Neural progenitor cell (in vitro differentiated cells): ENCODE measurements at regions not wholly inside any gene's neighbourhood (a gene's known extent, or its start where the extent isn't known, plus 50 kb on each side); places are given as distances from the start of the nearest gene placed in this dataset.
A peak's percentile ranks its signal among the peaks of the same experiment; 100 is the strongest.

Source experiments
- DNase-seq: peaks from one replicate; pipeline ENCODE4 v3.0.0-alpha.2; 2016; ENCODE audit warnings: low spot score
- H2AFZ ChIP-seq: fragments of 200-600 bp; sonication (generic); replicated peaks from 2 replicates; pipeline ENCODE4 v1.6.1; 2016; ENCODE audit warnings: antibody characterized with exemption
- H3F3A ChIP-seq: fragments of 200-600 bp; sonication (generic); 2 replicates; pipeline ENCODE4 v1.6.1; 2016; ENCODE audit warnings: antibody characterized with exemption, low read depth
- H3K27ac ChIP-seq: fragments of 200-600 bp; sonication (generic); 2 replicates; pipeline ENCODE4 v1.5.1; 2016; ENCODE audit warnings: mild to moderate bottlenecking
- H3K27me3 ChIP-seq: fragments of 200-600 bp; sonication (generic); 2 replicates; pipeline ENCODE4 v1.6.1; 2016; ENCODE audit warnings: mild to moderate bottlenecking, moderate library complexity
- H3K36me3 ChIP-seq: fragments of 200-600 bp; sonication (generic); 2 replicates; pipeline ENCODE4 v1.5.1; 2016
- H3K4me1 ChIP-seq: fragments of 200-600 bp; sonication (generic); 2 replicates; pipeline ENCODE4 v1.6.1; 2016; ENCODE audit warnings: mixed run types
- H3K4me2 ChIP-seq: fragments of 200-600 bp; sonication (generic); 2 replicates; pipeline ENCODE4 v1.6.1; 2016
- H3K4me3 ChIP-seq: fragments of 200-600 bp; sonication (generic); 2 replicates; pipeline ENCODE4 v1.5.1; 2016
- H3K79me2 ChIP-seq: fragments of 200-600 bp; sonication (generic); 2 replicates; pipeline ENCODE4 v1.6.1; 2016; ENCODE audit warnings: low read depth
- H3K9ac ChIP-seq: fragments of 200-600 bp; sonication (generic); 2 replicates; pipeline ENCODE4 v1.6.1; 2016
- H3K9me3 ChIP-seq: fragments of 200-600 bp; sonication (generic); 2 replicates; pipeline ENCODE4 v1.5.1; 2016; ENCODE audit warnings: low read depth
- H4K20me1 ChIP-seq: fragments of 200-600 bp; sonication (generic); 2 replicates; pipeline ENCODE4 v1.6.1; 2016; ENCODE audit warnings: low read depth
- H3K27ac Mint-ChIP-seq: 3 replicates; pipeline ENCODE4 v1.8.0; 2021; ENCODE audit warnings: mixed read lengths
- H3K27me3 Mint-ChIP-seq: 2 replicates; pipeline ENCODE4 v1.8.0; 2022; ENCODE audit warnings: low read depth, mild to moderate bottlenecking, inconsistent platforms, moderate library complexity, mixed read lengths; ENCODE audit not compliant: insufficient read depth
- H3K36me3 Mint-ChIP-seq: 3 replicates; pipeline ENCODE4 v1.8.0; 2021; ENCODE audit warnings: mixed read lengths
- H3K4me1 Mint-ChIP-seq: 3 replicates; pipeline ENCODE4 v1.8.0; 2021; ENCODE audit warnings: mixed read lengths
- H3K4me3 Mint-ChIP-seq: 3 replicates; pipeline ENCODE4 v1.8.0; 2021; ENCODE audit warnings: mild to moderate bottlenecking, moderate library complexity, mixed read lengths
- H3K9me3 Mint-ChIP-seq: 3 replicates; pipeline ENCODE4 v1.8.0; 2020; ENCODE audit warnings: mixed read lengths
- EZH2 ChIP-seq: fragments of 200-600 bp; sonication (generic); IDR thresholded peaks from 2 replicates; pipeline ENCODE4 v1.6.1; 2017; ENCODE audit warnings: antibody characterized with exemption, mild to moderate bottlenecking, moderate library complexity
- EZH2phosphoT487 ChIP-seq: fragments of 200-600 bp; sonication (generic); IDR thresholded peaks from 2 replicates; pipeline ENCODE4 v1.6.1; 2017; ENCODE audit warnings: antibody characterized with exemption
- TF ChIP-seq, protein P1 (sequence below): fragments of 200-600 bp; sonication (generic); IDR thresholded peaks from 2 replicates; pipeline ENCODE4 v1.5.1; 2017; ENCODE audit warnings: antibody characterized with exemption, mild to moderate bottlenecking

DNA sequence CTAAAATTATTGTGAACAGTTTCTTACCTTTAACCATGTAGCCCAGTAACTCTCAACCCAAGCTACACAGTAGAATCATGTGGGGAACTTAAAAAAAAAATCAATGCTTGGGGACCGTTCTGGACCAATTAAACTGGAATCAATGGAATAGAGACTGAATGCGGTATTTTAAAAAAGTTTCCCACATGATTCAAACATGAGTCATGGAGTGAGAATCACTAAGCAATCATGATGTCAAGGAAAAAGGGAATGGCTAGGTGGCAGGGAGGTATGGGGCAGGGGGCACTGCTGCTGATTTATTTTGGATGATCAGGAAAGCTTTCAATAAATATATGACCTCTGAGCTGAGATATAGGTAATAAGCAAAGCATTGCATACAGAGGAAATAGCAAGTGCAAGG, 250.5 kb upstream of the RORA start:
- no peak overlapping the region for H2AFZ ChIP-seq
- H3K27me3 ChIP-seq, result no peaks in the 10 kb centered on the region
- no peak overlapping the region for H3K9ac ChIP-seq
- no peaks in the 10 kb centered on the region for H3K9me3 ChIP-seq
- H3K36me3 Mint-ChIP-seq, result no peaks in the 10 kb centered on the region
- H3K27ac Mint-ChIP-seq, result no peak overlapping the region
- H3F3A ChIP-seq, result no peaks in the 10 kb centered on the region
- H4K20me1 ChIP-seq, result no peaks in the 10 kb centered on the region
- H3K4me3 ChIP-seq, result no peak overlapping the region
- H3K79me2 ChIP-seq, result no peaks in the 10 kb centered on the region
- DNase-seq, result no peak
- no peak for TF ChIP-seq EZH2
- H3K9me3 Mint-ChIP-seq, result no peaks in the 10 kb centered on the region
- no peaks in the 10 kb centered on the region for H3K36me3 ChIP-seq
- H3K4me1 Mint-ChIP-seq, result peaks cover 7% of the 10 kb centered on the region
- H3K4me3 Mint-ChIP-seq, result peak overlapping the region; percentile 22
- H3K27me3 Mint-ChIP-seq, result peaks cover 2% of the 10 kb centered on the region
- H3K4me1 ChIP-seq, result no peaks in the 10 kb centered on the region
- H3K4me2 ChIP-seq, result no peak overlapping the region
- H3K27ac ChIP-seq, result no peak overlapping the region

DNA sequence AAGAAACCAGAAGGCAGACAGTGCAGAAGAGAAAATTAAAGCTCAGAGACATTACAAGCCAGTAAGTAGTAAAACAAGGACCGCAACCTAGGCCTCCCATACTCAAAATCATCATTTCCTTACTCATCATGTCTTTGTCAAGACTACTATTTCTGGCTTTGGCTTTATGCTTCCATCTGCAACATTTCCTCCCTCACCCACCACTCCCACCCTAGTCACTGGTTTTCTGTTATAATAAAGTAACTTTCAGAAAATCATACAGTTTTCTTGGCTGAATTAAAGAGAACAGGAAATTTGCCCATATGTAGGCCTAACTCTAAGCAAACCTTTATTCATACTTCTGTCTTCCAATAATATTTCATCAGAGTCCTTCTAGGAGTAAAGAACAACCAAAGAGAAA, 247.6 kb upstream of the RORA start:
- no peaks in the 10 kb centered on the region for H4K20me1 ChIP-seq
- H3K4me1 ChIP-seq, result no peaks in the 10 kb centered on the region
- no peaks in the 10 kb centered on the region for H3K9me3 Mint-ChIP-seq
- no peak overlapping the region for H3K27ac ChIP-seq
- peaks cover 2% of the 10 kb centered on the region for H3K27me3 Mint-ChIP-seq
- H3K36me3 Mint-ChIP-seq, result no peaks in the 10 kb centered on the region
- H3K27me3 ChIP-seq, result no peaks in the 10 kb centered on the region
- H3K4me3 Mint-ChIP-seq, result no peak overlapping the region
- H3K4me3 ChIP-seq, result no peak overlapping the region
- H3K4me2 ChIP-seq, result no peak overlapping the region
- H3K36me3 ChIP-seq, result no peaks in the 10 kb centered on the region
- no peak for DNase-seq
- H3K9me3 ChIP-seq, result no peaks in the 10 kb centered on the region
- no peaks in the 10 kb centered on the region for H3F3A ChIP-seq
- no peaks in the 10 kb centered on the region for H3K79me2 ChIP-seq
- H3K4me1 Mint-ChIP-seq, result peaks cover 7% of the 10 kb centered on the region
- H3K9ac ChIP-seq, result no peak overlapping the region
- no peak overlapping the region for H3K27ac Mint-ChIP-seq
- no peak for TF ChIP-seq EZH2phosphoT487
- TF ChIP-seq, protein P1, sequence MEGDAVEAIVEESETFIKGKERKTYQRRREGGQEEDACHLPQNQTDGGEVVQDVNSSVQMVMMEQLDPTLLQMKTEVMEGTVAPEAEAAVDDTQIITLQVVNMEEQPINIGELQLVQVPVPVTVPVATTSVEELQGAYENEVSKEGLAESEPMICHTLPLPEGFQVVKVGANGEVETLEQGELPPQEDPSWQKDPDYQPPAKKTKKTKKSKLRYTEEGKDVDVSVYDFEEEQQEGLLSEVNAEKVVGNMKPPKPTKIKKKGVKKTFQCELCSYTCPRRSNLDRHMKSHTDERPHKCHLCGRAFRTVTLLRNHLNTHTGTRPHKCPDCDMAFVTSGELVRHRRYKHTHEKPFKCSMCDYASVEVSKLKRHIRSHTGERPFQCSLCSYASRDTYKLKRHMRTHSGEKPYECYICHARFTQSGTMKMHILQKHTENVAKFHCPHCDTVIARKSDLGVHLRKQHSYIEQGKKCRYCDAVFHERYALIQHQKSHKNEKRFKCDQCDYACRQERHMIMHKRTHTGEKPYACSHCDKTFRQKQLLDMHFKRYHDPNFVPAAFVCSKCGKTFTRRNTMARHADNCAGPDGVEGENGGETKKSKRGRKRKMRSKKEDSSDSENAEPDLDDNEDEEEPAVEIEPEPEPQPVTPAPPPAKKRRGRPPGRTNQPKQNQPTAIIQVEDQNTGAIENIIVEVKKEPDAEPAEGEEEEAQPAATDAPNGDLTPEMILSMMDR, result no peak
- no peak for TF ChIP-seq EZH2
- no peak overlapping the region for H2AFZ ChIP-seq

DNA sequence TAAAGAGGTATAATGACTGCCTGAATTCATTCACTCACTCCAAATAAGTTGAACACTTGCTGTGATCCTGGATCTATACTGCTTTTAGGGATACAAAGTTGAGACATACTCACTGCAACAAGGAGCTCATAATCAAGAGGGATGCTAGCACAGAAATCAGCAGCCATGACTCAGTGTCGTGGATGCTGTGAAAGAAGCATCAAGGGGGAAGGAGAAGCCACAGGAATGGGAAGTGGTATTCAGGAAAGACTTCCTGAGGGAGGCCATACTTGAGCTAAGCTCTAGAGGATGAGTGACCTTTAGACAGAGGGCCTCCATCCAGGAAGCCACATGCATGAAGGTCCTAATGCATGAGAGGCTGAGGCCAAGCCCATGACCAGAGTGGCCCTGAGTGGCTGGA, 245.7 kb upstream of the RORA start:
- Histone ChIP-seq H3K4me1 (no peaks in the 10 kb centered on the region), H2AFZ (no peak overlapping the region), H3F3A (no peaks in the 10 kb centered on the region), H3K27me3 (no peaks in the 10 kb centered on the region), H3K9me3 (no peaks in the 10 kb centered on the region), H3K36me3 (no peaks in the 10 kb centered on the region), H3K4me3 (no peak overlapping the region), H3K9ac (no peak overlapping the region), H3K27ac (no peak overlapping the region), H3K4me2 (no peak overlapping the region), H4K20me1 (no peaks in the 10 kb centered on the region), H3K79me2 (no peaks in the 10 kb centered on the region)
- H3K36me3 Mint-ChIP-seq, result no peaks in the 10 kb centered on the region
- H3K27me3 Mint-ChIP-seq, result peaks cover 2% of the 10 kb centered on the region
- H3K9me3 Mint-ChIP-seq, result no peaks in the 10 kb centered on the region
- H3K27ac Mint-ChIP-seq, result no peak overlapping the region
- no peak for DNase-seq
- no peaks in the 10 kb centered on the region for H3K4me1 Mint-ChIP-seq
- TF ChIP-seq EZH2, result no peak
- no peak for TF ChIP-seq EZH2phosphoT487
- TF ChIP-seq, protein P1, result no peak
- H3K4me3 Mint-ChIP-seq, result no peak overlapping the region

DNA sequence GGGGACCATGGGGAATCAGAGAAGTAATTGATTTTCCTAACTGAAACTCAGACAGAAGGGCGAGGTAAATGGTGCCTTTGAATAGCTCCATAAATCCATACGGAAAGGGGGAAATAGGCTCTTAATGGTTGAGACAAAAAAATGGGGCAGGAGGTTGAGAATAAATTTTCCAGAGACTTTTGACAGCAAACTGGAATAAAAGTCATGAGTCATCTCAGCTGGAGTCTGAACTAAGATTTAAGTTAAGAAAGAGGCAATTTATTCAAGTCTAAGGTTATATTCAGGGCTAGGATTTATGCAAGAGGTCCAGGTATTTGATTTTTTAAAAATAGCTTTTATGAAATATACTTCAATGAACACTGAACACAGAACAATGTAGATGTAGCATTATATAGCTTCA, 238.7 kb upstream of the RORA start:
- Histone ChIP-seq H3K36me3 (no peaks in the 10 kb centered on the region), H3K4me2 (no peak overlapping the region), H3K9me3 (no peaks in the 10 kb centered on the region), H3K4me1 (no peaks in the 10 kb centered on the region), H3K9ac (no peak overlapping the region), H3K79me2 (no peaks in the 10 kb centered on the region), H3F3A (no peaks in the 10 kb centered on the region), H3K27me3 (no peaks in the 10 kb centered on the region), H2AFZ (no peak overlapping the region), H3K4me3 (no peak overlapping the region), H4K20me1 (no peaks in the 10 kb centered on the region), H3K27ac (no peak overlapping the region)
- DNase-seq, result no peak
- Mint-ChIP-seq H3K4me3 (no peak overlapping the region), H3K9me3 (no peaks in the 10 kb centered on the region), H3K27ac (no peak overlapping the region), H3K27me3 (peaks cover 2% of the 10 kb centered on the region), H3K4me1 (no peaks in the 10 kb centered on the region), H3K36me3 (no peaks in the 10 kb centered on the region)
- no peak for TF ChIP-seq EZH2phosphoT487
- TF ChIP-seq EZH2, result no peak
- TF ChIP-seq, protein P1, result no peak
